ENCODE measurements at regions not wholly inside any gene's neighbourhood (a gene's known extent, or its start where the extent isn't known, plus 50 kb on each side); places are given as distances from the start of the nearest gene placed in this dataset.

- TF ChIP-seq GATA3 (IDR thresholded peaks at IDR 0.05; ENCODE audit: low read depth, low read length) (no peak), GATA2 (IDR thresholded peaks at IDR 0.05; ENCODE audit: low read depth, low read length) (no peak)
These were observed 143.1 kb downstream of the HLX start for GRCh38 chr1:221022331-221022730.

All from SH-SY5Y (cell line).